ENCODE measurements at regions not wholly inside any gene's neighbourhood (a gene's known extent, or its start where the extent isn't known, plus 50 kb on each side); places are given as distances from the start of the nearest gene placed in this dataset.

DNA sequence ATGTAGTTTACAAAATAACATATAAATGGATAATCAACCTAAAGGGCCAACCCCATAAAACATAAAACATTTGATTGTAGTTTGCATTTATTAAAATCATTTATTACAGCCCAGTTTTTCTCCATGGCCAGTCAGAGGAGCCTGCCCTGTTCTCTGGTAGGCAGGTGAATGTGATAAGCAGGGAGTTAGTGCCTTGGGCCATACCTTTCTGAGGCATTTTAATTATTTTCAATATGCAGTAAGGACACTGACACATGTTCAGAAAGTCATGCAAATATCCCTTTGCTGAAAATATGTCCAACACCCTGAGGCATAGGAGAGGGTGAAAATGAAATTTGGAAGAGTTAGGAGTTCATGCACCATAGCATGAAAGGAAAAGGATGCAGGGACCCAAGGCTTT lies 242.6 kb upstream of the EDNRB start:
- TF ChIP-seq EZH2phosphoT487 (IDR thresholded peaks at IDR 0.05) = no peak
- no peak for TF ChIP-seq CTCF (IDR thresholded peaks at IDR 0.05)
- TF ChIP-seq EZH2 (IDR thresholded peaks at IDR 0.05) = no peak

Data from neural progenitor cell (in vitro differentiated cells).